Stimulated activated CD4-positive, alpha-beta T cell treated with anti-CD3 and anti-CD28 coated beads, TNF-alpha, amount 100 ng/mL, for 48 hours (primary cell): ENCODE measurements at regions not wholly inside any gene's neighbourhood (a gene's known extent, or its start where the extent isn't known, plus 50 kb on each side); places are given as distances from the start of the nearest gene placed in this dataset.

Source experiments
- DNase-seq, 3 donors: peaks; one replicate each; pipeline ENCODE4 v3.0.0-alpha.2; 2020; ENCODE audit warnings: low read depth in 3 of 3

GRCh38 chr11:92317721-92318120 lies 93.1 kb downstream of the FAT3 start:
- DNase-seq = no peak

DNA sequence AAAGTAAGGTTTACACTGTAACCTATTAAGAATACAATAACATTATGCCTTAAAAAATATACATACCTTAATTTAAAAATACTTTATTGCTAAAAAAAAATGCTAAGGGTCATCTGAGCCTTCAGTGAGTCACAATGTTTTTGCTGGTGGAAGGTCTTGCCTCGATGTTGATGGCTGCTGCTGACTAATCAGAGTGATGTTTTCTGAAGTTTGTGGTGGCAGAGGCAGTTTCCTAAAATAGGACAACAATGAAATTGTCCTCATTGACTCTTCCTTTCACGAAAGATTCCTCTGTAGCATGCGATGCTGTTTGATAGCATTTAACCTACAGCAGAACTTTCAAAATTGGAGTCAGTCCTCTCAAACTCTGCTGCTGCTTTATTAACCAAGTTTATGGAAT lies 97.6 kb downstream of the FAT3 start:
- DNase-seq = no peak

- DNase-seq = no peak
These were observed 100.3 kb downstream of the FAT3 start for GRCh38 chr11:92324890-92325289.

GRCh38 chr11:92325416-92325815 lies 100.8 kb downstream of the FAT3 start:
- DNase-seq = no peak

DNA sequence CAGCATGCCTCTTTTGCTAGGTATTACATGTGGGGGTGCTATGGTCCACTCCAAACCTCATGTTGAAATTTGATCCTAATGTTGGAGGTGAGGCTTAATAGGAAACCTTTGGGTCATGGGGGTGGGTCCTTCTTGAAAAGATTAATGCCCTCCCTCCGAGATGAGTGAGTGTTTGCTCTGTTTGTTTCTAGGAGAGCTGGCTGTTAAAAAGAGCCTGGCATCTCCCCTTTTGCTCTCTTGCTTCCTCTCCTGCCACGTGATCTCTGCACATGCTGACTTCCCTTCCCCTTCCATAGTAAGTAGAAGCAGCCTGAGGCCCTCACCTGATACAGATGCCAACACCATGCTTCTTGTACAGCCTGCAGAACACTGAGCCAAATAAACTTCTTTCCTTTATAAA lies 104.5 kb downstream of the FAT3 start:
- DNase-seq = no peak

- no peak for DNase-seq
These were observed 105.0 kb downstream of the FAT3 start for GRCh38 chr11:92329646-92330045.

- no peak for DNase-seq
These were observed 105.5 kb downstream of the FAT3 start for GRCh38 chr11:92330114-92330513.

DNA sequence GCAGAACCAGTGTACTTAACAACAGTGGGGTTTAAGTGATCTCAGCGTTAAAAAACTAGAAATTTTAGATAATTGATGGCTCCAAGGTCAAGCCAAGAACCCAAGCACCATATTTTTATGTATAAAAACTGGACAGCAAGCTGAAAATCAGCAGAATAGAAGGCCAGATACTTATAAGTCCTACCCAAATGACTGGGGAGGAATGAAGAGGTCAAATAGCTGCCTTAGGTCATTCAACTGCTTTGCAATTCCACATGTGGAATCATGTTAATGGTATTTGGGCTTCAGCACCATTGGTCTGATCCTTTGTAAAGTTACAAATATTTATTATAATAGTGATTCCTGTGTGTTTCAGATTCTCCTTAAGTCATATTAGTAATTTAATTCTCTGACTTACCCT lies 108.4 kb downstream of the FAT3 start:
- no peak for DNase-seq

- DNase-seq = peak in 1 of 3 donors; percentile 1
These were observed 116.2 kb downstream of the FAT3 start for GRCh38 chr11:92340839-92341238.

DNA sequence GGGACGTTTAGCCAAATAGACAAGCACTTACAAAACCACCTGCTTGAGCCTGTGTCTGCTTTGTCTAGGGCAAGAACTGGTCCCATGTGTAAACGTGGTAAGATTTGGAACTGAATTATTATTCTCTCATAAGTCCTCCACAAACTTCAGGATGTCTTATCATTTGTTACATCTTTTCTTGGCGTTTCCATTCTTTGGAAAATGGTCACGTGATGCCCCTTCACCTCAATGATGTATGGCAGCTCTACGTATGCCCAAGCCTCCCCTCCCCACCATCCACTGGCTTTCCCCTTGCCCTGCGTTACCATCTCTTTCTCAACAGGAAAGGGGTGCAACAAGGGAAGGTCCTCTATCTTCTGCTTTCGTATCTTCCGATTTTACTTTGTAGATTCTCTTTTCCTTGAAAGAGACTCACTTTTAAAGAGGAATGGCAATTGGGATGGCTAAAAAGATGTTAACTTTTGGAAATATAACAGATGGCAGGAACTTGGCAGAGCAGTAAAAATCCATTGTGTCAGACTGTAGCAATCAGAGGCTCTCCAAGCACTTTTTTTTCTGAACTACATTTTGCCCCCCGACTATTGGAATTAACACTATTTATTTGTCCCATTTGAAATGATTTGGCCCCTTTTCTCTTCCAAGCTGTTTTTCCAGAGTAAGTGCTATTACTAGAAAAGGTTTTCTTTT lies 117.6 kb downstream of the FAT3 start:
- no peak for DNase-seq

- DNase-seq = no peak
These were observed 118.3 kb downstream of the FAT3 start for GRCh38 chr11:92342886-92343285.

DNA sequence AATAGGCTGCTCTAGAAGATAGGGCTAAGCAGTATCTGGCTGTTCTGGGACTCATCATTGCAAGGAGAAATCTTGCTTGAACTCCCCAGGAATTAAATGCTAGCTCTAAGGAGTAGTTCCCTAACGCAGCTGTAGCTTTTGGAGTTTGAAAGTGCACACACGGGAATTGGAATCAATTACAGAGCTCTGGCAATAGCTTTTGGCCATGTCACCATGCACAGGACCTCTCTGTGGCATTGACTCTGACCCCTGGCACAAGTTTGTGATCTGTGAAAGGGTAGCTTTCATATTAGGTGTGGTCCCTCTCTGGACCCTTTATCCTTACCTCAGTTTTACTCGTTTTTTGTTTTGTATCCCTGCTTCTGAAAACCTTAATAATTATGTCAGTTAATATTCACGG lies 121.6 kb downstream of the FAT3 start:
- DNase-seq = no peak

DNA sequence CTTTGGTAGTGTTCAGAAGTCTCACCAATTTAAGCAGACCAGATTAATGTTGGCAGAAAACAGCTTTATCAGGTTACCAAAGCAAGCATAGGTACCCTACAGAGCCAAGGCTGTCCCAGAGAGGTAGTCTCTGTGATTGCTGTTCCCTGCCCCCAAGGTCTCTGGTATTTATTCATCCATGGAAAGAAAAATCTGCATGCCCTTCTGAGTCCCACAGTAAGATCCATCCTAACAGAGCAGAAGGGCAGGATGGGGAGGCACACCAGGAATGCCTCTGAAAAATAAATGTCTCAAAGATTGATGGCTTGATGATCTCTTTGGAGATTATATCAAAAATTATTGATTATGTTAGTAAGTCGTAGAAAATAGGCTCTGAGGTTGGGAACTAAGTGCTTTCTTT lies 122.8 kb downstream of the FAT3 start:
- DNase-seq = no peak

DNA sequence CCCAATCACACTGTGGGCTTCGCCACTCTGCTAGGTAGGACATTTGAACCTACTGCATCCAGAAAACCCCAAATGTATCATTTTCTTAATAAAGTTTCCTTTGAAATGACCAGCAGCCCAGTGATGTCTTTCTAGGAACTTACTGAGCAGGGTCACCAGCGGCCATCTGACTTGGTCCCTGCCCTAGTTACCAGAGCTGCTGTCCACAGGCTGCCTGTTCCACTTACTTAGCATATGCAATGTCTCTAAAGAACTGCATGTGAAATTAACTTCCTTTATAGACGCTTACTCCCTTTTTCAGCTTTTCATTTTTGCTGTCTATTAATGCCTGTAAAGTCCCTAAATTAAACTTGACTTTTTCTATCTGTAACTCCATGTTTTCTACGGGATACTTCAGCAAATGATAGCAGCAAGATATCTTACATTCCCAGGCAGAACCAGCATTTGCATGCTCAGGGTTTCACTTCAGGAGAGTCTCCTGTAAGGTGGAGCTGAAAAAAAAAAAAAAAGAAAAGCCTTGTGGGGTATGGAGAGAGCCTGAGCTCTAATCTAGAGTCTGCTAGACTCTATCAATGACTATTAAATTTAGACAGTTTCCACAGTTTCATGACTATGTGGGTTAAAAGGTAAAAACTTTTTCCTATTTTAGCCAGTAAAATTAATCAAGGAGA lies 125.0 kb downstream of the FAT3 start:
- DNase-seq = no peak

DNA sequence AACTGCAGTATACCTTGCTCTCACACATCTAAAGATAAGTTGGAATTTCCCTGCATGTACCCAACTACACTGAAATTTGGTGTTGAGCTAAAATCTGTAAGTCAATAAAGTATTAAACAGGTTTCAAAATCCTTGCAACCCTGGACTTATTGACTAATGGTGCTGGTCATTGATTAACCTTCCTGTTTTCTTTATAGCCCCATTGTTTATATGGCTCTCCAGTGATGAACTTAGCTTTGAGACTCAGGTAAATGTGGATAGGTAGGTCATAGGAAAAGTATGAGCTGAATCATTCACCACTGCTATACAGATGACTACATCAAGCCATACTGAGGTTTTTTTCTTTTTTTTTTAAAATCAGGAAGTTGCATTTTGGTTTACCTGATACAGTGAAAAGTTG lies 132.7 kb downstream of the FAT3 start:
- no peak for DNase-seq

- no peak for DNase-seq
These were observed 133.2 kb downstream of the FAT3 start for GRCh38 chr11:92357841-92358240.

- DNase-seq = no peak
These were observed 136.9 kb downstream of the FAT3 start for GRCh38 chr11:92361551-92361950.

- no peak for DNase-seq
These were observed 138.4 kb downstream of the FAT3 start for GRCh38 chr11:92362989-92363388.

- DNase-seq = no peak
These were observed 139.6 kb downstream of the FAT3 start for GRCh38 chr11:92364177-92364576.

- no peak for DNase-seq
These were observed 151.6 kb downstream of the FAT3 start for GRCh38 chr11:92376146-92376599.

- DNase-seq = no peak
These were observed 152.1 kb downstream of the FAT3 start for GRCh38 chr11:92376680-92377079.

- no peak for DNase-seq
These were observed 156.3 kb downstream of the FAT3 start for GRCh38 chr11:92380882-92381281.

DNA sequence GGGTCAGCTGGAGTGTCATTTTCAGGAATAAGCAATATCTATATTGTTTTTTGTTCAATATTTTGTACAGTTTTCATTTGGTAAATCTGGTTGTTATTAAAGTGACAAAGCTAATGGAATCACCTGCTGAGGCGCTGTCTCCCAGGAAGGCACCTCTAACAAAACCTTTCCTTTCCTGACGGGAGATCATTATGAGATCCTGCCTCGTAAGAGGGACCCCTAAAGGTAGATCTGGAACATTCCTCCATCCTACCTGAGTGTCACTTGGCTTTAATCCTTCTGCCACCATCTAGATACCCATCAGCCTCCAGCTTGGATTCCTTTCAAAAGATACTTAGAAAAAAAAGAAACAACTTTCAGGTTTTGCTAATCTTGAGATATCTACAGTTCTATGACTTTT lies 157.7 kb downstream of the FAT3 start:
- no peak for DNase-seq

DNA sequence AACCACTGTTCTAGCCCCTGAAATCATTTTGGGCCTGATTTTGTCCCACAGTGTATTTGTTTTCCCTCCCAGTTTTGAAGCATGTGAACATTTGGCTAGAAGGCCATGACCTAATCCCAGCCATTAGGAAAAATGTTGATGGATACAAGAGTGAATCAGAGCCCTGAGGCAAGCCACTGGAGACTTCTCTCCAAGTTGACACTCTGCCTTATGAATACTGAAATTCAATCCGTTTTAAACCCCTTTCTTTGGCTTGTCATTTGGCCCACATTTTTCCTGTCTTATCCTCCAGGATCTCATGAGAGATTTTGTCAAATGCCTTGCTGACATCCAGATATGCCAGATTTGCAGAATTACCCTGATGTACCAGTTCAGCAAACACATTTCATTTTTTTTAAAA lies 158.8 kb downstream of the FAT3 start:
- no peak for DNase-seq
